ENCODE measurements at regions not wholly inside any gene's neighbourhood (a gene's known extent, or its start where the extent isn't known, plus 50 kb on each side); places are given as distances from the start of the nearest gene placed in this dataset.

DNA sequence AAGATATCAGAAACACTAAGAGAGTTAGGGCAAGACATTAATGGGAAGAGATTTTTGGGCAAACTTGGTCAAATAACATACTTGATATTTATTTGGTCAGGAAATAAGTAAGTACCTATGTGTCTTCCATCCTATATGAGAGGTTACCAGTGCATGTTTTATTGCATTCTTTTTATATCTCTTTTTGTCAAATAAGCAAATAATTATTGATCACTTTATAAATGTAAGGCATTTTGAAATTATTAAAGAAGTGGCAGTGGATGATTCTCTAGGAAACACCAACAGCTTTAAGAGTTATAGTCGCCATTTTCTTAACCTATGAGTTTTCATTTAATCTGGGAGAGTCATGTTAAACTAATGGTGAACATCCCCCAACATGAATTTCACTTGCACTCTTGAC lies 453.3 kb downstream of the MEIS1 start:
- Histone ChIP-seq H3K79me2 (ENCODE audit: insufficient read depth, low read length) (no peaks in the 10 kb centered on the region), H2BK120ac (ENCODE audit: low read depth, low read length, poor library complexity, severe bottlenecking) (no peak overlapping the region), H3K9me3 (ENCODE audit: control insufficient read depth, low read depth, low read length) (no peaks in the 10 kb centered on the region), H2BK5ac (ENCODE audit: insufficient read length, low read length) (no peak overlapping the region), H4K8ac (replicated peaks; ENCODE audit: insufficient read length, low read depth, low read length) (no peak overlapping the region), H2BK20ac (ENCODE audit: low read depth, low read length, poor library complexity, severe bottlenecking) (no peak overlapping the region), H3K4me2 (ENCODE audit: insufficient read depth, insufficient read length, low read length) (no peak overlapping the region), H2BK15ac (ENCODE audit: low read depth, low read length) (no peak overlapping the region), H2BK12ac (ENCODE audit: insufficient read length, low read depth, low read length) (no peak overlapping the region), H3K9ac (ENCODE audit: extremely low read depth, insufficient read length, low read length) (no peak overlapping the region), H3K4me1 (ENCODE audit: insufficient read depth, low read length) (no peaks in the 10 kb centered on the region; the same call in 1 of the 2 replicates), H3K14ac (ENCODE audit: insufficient read depth, low read length) (no peak overlapping the region), H4K91ac (ENCODE audit: insufficient read length, low read depth, low read length) (no peak overlapping the region), H3K27me3 (ENCODE audit: insufficient read depth, low read length) (no peaks in the 10 kb centered on the region), H3K18ac (ENCODE audit: insufficient read length, low read depth, low read length) (no peak overlapping the region), H4K20me1 (ENCODE audit: control insufficient read depth, insufficient read depth, insufficient read length) (no peaks in the 10 kb centered on the region), H2AFZ (ENCODE audit: low read length) (no peak overlapping the region), H4K5ac (ENCODE audit: insufficient read length, low read depth, low read length) (no peak overlapping the region), H3K27ac (ENCODE audit: insufficient read length, low read depth, low read length) (no peak overlapping the region), H3K56ac (ENCODE audit: insufficient read length, low read depth, low read length) (no peak overlapping the region), H2AK5ac (ENCODE audit: insufficient read length, low read length) (no peak overlapping the region), H3K79me1 (ENCODE audit: insufficient read depth, low read depth, low read length, poor library complexity, severe bottlenecking) (no peaks in the 10 kb centered on the region), H3K23me2 (ENCODE audit: insufficient read length, low read depth, low read length, poor library complexity, severe bottlenecking) (no peaks in the 10 kb centered on the region), H3K4ac (ENCODE audit: low read depth, low read length) (no peak overlapping the region), H3T11ph (ENCODE audit: low read length) (no peak overlapping the region), H3K23ac (ENCODE audit: insufficient read length, low read depth, low read length) (no peak overlapping the region)
- no peak overlapping the region for H3K4me3 Mint-ChIP-seq
- DNase-seq, result no peak
- H3K27ac Mint-ChIP-seq, result no peak overlapping the region
- H3K36me3 Mint-ChIP-seq (ENCODE audit: insufficient read depth in 1 of 3, low read depth in 3 of 3), result no peaks in the 10 kb centered on the region
- H3K4me1 Mint-ChIP-seq, result no peaks in the 10 kb centered on the region
- no peaks in the 10 kb centered on the region for H3K9me3 Mint-ChIP-seq
- TF ChIP-seq, protein P1, sequence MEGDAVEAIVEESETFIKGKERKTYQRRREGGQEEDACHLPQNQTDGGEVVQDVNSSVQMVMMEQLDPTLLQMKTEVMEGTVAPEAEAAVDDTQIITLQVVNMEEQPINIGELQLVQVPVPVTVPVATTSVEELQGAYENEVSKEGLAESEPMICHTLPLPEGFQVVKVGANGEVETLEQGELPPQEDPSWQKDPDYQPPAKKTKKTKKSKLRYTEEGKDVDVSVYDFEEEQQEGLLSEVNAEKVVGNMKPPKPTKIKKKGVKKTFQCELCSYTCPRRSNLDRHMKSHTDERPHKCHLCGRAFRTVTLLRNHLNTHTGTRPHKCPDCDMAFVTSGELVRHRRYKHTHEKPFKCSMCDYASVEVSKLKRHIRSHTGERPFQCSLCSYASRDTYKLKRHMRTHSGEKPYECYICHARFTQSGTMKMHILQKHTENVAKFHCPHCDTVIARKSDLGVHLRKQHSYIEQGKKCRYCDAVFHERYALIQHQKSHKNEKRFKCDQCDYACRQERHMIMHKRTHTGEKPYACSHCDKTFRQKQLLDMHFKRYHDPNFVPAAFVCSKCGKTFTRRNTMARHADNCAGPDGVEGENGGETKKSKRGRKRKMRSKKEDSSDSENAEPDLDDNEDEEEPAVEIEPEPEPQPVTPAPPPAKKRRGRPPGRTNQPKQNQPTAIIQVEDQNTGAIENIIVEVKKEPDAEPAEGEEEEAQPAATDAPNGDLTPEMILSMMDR (conservative IDR thresholded peaks at IDR 0.05), result no peak
- WGBS (ENCODE audit: extremely low coverage, insufficient read length, low lambda C conversion rate), result no CpG with 5 or more reads among the region's 1 CpG
- H3K27me3 Mint-ChIP-seq (ENCODE audit: low read depth), result no peaks in the 10 kb centered on the region

All from H9 (cell line).